Lung (tissue), 11 donors: ENCODE measurements at regions not wholly inside any gene's neighbourhood (a gene's known extent, or its start where the extent isn't known, plus 50 kb on each side); places are given as distances from the start of the nearest gene placed in this dataset.

ENCODE experiments used
- ATAC-seq: fragments of 200-7000 bp; cut with Tn5 transposase; one replicate; pipeline ENCODE4 v1.9.1; 2020; ENCODE audit warnings: moderate number of reproducible peaks; ENCODE audit not compliant: insufficient read depth, low FRiP score
- DNase-seq, 3 donors: peaks; one replicate each; pipeline ENCODE4 v3.0.0-alpha.2; 2013 to 2017
- H3K27ac ChIP-seq, 2 donors: one replicate each; pipeline ENCODE4 v1.5.1; 2013; ENCODE audit warnings: mild to moderate bottlenecking in 2 of 2, moderate library complexity in 2 of 2, control low read depth in 1 of 2, inconsistent platforms in 1 of 2, low read depth in 1 of 2, low read length in 1 of 2
- H3K27me3 ChIP-seq, 3 donors: one replicate each; pipeline ENCODE4 v1.5.1; 2013; ENCODE audit warnings: low read length in 2 of 3; ENCODE audit not compliant: control insufficient read depth in 3 of 3, insufficient read depth in 3 of 3
- H3K36me3 ChIP-seq, 4 donors: one replicate each; pipeline ENCODE4 v1.5.1; 2013; ENCODE audit warnings: low read length in 4 of 4, mild to moderate bottlenecking in 1 of 4, moderate library complexity in 1 of 4; ENCODE audit not compliant: control insufficient read depth in 4 of 4, insufficient read depth in 4 of 4
- H3K4me1 ChIP-seq, 5 donors: one replicate each; pipeline ENCODE4 v1.5.1; 2013; ENCODE audit warnings: low read length in 5 of 5, mild to moderate bottlenecking in 2 of 5, moderate library complexity in 1 of 5; ENCODE audit not compliant: control insufficient read depth in 5 of 5, insufficient read depth in 5 of 5
- H3K4me3 ChIP-seq: one replicate; pipeline ENCODE4 v1.5.1; 2013; ENCODE audit warnings: mild to moderate bottlenecking, control low read depth, moderate library complexity
- H3K9ac ChIP-seq, 2 donors: one replicate each; pipeline ENCODE4 v1.5.1; 2013; ENCODE audit warnings: low read length in 2 of 2, control low read depth in 1 of 2; ENCODE audit not compliant: insufficient read depth in 1 of 2
- H3K9me3 ChIP-seq, 4 donors: one replicate each; pipeline ENCODE4 v1.5.1; 2013; ENCODE audit warnings: low read length in 3 of 4, mild to moderate bottlenecking in 1 of 4, moderate library complexity in 1 of 4; ENCODE audit not compliant: control insufficient read depth in 4 of 4, insufficient read depth in 3 of 4
- WGBS, 2 donors: extraction: QIAGEN DNeasy Blood & Tissue Kit; methylation state at CpG; one replicate each; pipeline ENCODE4 v1.1.7; 2013; 5-methylcytosine and 5-hydroxymethylcytosine counted together
- TF ChIP-seq, protein P1 (sequence below): IDR thresholded peaks from 2 replicates; pipeline ENCODE4 v1.5.1; 2012; ENCODE audit warnings: mild to moderate bottlenecking; ENCODE audit errors: control extremely low read depth, extremely low read depth
- donor health status: control.
- donor health status: control.
- donor health status: Bipolar disorder and iron deficiency.
- donor health status: healthy.
- donor health status: DM: yes; HTN: yes; CAD: no.

DNA sequence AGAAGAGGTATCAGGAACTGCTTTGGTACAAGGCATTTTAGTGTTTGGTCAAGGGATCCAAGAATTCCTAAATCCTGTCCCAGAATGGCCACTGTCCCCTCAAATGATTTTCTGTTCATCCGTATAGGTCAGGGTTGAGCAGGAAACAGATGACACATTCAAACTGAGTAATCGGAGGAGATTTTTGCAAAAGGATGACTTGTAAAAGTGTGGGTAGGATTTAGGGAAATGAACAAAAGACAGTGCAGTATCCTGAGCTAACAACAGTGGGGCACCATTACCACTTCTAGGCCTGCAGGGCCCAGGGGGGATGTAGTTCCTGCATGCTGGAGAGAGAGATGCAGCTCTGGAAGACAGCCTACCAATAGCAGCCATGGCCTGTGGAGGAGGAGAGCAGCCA lies 290.1 kb downstream of the ZSWIM6 start:
- no peak overlapping the region for H3K27ac ChIP-seq
- H3K9me3 ChIP-seq, result peaks cover 0 to 2% (median 0%) of the 10 kb centered on the region in 4 donors
- H3K27me3 ChIP-seq, result no peaks in the 10 kb centered on the region
- WGBS, 2 donors, result 51 to 74% methylated on average over 2 of the region's 2 CpGs
- TF ChIP-seq, protein P1, sequence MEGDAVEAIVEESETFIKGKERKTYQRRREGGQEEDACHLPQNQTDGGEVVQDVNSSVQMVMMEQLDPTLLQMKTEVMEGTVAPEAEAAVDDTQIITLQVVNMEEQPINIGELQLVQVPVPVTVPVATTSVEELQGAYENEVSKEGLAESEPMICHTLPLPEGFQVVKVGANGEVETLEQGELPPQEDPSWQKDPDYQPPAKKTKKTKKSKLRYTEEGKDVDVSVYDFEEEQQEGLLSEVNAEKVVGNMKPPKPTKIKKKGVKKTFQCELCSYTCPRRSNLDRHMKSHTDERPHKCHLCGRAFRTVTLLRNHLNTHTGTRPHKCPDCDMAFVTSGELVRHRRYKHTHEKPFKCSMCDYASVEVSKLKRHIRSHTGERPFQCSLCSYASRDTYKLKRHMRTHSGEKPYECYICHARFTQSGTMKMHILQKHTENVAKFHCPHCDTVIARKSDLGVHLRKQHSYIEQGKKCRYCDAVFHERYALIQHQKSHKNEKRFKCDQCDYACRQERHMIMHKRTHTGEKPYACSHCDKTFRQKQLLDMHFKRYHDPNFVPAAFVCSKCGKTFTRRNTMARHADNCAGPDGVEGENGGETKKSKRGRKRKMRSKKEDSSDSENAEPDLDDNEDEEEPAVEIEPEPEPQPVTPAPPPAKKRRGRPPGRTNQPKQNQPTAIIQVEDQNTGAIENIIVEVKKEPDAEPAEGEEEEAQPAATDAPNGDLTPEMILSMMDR, result no peak
- H3K36me3 ChIP-seq, result peaks cover 0 to 2% (median 0%) of the 10 kb centered on the region in 4 donors
- no peak for DNase-seq
- no peak overlapping the region for H3K4me3 ChIP-seq
- ATAC-seq, result no peak
- H3K9ac ChIP-seq, result no peak overlapping the region
- H3K4me1 ChIP-seq, result peaks cover 0 to 28% (median 6%) of the 10 kb centered on the region in 5 donors

DNA sequence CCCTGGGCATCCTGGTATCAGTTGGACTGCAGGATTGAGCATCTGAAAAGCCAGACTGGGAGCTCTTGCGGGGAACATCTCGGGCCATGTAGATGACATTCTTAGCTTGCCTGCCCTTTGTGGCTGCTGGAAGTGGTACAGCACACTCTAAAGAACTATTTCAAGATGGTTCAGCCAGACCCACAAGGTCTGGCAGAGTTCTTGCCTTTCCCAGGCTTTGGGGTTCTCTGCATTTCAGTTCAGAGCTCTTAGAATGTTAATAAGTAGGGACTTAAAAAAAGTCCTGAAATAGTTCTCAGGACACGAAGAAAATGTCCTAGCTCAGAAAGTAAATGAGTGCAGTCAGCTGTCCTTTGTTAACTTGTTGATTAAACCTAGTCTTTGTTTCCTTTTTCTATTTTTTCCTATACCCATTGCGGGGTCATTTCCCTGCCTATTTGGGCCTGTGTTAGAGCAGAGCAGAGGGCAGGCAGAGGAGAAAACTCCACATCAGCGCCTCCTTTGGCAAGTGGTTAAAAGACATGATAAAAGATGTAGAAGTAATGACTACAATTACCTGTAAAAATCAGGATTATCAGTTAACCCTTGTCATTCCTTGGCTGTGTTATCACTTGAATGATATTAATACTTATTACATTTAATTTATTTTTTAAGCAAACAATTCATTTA lies 291.5 kb downstream of the ZSWIM6 start:
- Histone ChIP-seq H3K27ac (no peak overlapping the region), H3K4me1 (peaks cover 0 to 28% (median 6%) of the 10 kb centered on the region in 5 donors), H3K36me3 (peaks cover 0 to 2% (median 0%) of the 10 kb centered on the region in 4 donors), H3K27me3 (no peaks in the 10 kb centered on the region), H3K4me3 (no peak overlapping the region), H3K9me3 (peaks cover 0 to 2% (median 0%) of the 10 kb centered on the region in 4 donors), H3K9ac (no peak overlapping the region)
- 87 to 89% methylated on average over 5 of the region's 5 CpGs for WGBS, 2 donors
- no peak for ATAC-seq
- no peak for DNase-seq
- TF ChIP-seq, protein P1, result no peak

DNA sequence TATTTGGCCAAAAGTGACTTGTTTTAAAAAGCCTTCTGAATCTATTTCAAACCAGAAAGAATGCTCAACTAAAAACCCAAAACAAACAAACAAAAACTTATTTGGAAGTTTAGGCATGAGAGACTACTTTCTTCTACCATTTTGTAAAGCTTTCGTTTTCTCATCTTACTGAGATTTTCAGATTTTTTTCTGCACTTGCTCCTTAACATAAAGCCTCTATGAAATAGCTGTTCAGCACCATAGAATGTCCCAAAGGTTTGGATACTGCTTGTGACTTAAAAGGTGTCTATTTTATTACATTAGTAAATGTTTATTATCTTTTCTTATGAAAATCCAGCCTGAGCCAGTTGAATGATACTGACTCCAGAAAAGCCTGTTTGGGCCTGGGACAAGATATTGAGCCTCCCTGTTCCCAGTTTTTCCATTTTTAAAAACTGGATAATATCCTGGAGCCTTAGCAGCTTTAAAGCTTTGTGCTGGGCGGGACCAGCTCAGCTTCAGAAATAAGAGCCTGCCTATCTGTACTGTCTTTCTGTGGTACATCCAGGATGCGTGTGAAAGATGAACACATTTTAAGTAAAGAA lies 292.6 kb downstream of the ZSWIM6 start:
- Histone ChIP-seq H3K9me3 (peaks cover 0 to 2% (median 0%) of the 10 kb centered on the region in 4 donors), H3K36me3 (peaks cover 0 to 2% (median 0%) of the 10 kb centered on the region in 4 donors), H3K4me1 (peaks cover 0 to 28% (median 6%) of the 10 kb centered on the region in 5 donors), H3K4me3 (no peak overlapping the region), H3K27me3 (no peaks in the 10 kb centered on the region), H3K9ac (peak overlapping the region in 1 of 2 donors; percentile 88), H3K27ac (peak overlapping the region in 1 of 2 donors; percentile 96)
- ATAC-seq (no peak), DNase-seq (no peak)
- 90 to 91% methylated on average over 3 of the region's 3 CpGs for WGBS, 2 donors
- TF ChIP-seq, protein P1, result no peak
